ENCODE measurements at regions not wholly inside any gene's neighbourhood (a gene's known extent, or its start where the extent isn't known, plus 50 kb on each side); places are given as distances from the start of the nearest gene placed in this dataset.
"Not testable (repeated sequence)": the region's sequence is repeated elsewhere in the genome, so short reads cannot be mapped to it uniquely, and the experiment has no call there.

DNA sequence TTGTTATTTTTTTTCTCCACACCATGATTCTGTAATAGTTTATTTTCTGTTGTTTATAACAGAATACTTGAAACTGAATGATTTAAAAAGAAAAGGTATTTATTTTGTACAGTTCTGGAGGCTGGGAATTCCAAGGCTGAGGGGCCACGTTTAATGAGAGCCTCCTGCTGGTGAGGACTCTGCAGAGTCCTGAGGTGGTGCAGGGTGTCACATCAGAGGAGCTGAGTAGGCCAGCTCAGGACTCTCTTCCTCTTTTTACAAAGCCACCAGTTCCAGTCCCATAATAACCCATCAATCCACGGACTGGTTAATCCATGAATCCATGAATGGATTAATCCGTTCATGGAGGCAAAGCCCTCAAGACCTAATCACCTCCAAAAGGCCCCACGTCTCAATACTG lies 71.6 kb downstream of the TFAP2A start:
- DNase-seq, result no peak

DNA sequence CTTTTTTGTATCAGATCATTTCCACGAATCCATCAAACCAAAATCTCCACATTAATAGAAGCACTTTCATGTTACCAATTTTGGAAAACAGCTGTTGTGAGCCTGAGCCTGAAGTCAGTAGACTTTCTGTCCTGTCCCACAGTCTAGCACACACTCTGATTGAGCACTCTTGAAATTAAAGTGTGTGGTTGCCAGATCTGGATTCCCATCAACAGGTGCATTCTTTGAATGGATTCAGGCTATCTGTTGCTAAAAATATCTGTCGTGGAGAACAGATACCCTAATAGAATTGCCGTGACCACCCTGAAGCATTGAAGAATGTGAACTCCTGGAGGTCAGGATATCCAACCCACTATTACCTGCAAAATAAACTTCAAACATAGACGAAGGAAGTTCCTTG lies 73.3 kb downstream of the TFAP2A start:
- DNase-seq, result no peak

DNA sequence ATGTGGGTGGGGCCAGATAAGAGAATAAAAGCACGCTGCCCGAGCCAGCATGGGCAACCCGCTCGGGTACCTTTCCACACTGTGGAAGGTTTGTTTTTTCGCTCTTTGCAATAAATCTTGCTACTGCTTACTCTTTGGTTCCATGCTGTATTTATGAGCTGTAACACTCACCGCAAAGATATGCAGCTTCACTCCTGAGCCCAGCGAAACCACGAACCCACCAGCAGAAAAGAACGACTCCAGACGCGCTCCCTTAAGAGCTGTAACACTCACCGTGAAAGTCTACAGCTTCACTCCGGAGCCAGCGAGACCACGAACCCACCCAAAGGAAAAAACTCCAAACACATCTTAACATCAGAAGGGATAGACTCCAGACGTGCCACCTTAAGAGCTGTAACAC lies 76.7 kb downstream of the TFAP2A start:
- no peak for DNase-seq

DNA sequence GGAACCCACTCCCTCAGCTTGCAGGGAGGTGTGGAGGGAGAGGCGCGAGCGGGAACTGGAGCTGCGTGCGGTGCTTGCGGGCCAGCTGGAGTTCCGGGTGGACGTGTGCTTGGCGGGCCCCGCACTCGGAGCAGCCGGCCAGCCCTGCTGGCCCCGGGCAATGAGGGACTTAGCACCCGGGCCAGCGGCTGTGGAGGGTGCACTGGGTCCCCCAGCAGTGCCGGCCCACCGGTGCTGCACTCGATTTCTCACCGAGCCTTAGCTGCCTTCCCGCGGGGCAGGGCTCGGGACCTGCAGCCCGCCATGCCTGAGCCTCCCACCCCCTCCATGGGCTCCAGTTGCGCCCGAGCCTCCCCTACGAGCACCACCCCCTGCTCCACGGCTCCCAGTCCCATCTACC lies 77.5 kb downstream of the TFAP2A start:
- not testable (repeated sequence) for DNase-seq

DNA sequence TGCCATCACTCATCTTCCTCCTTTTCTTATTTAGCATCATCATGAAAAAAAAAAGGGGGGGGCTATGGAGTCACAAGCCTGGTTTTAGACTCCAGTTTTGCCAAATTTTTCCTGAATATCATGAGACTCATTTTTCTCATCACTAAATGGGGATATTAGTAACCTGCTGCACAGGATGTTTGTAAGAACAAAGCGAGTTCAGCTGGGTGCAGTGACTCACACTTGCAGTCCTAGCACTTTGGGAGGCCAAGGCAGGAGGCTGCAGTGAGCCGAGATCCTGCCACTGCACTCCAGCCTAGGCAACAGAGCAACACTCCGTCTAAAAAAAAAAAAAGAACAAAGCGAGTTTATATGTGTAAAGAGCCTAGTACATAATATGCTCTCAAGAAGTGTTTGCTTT lies 82.8 kb downstream of the TFAP2A start:
- DNase-seq, result no peak

DNA sequence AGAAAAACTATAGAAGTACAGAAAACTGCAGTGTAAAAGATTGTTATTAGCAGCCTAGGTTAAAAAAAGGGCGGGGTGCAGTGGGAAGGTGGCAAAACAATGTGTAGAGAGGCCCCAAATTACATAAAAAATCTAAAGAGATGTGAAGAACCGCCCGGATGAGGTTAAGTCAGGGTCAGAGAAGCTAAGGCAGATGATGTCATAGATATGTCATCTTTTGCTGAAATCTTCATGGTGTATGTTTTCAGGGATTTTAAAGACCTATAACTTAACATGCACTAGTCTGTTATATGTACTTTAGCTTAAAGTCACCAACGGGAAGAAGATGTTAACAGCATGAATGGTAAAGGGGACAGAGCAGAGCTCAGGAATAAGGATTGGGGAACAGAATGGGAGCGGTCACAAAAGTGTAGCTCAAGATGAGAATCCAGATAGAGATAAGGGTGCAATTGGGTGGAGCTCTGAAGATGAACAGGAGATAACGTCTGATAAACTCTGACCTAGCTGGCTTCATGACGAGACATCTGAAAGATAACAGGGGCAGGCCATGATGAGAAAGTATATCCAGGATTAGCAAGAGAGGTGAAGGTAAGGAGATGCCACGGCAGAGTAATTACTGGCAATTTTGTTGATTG lies 83.4 kb downstream of the TFAP2A start:
- DNase-seq, result no peak

DNA sequence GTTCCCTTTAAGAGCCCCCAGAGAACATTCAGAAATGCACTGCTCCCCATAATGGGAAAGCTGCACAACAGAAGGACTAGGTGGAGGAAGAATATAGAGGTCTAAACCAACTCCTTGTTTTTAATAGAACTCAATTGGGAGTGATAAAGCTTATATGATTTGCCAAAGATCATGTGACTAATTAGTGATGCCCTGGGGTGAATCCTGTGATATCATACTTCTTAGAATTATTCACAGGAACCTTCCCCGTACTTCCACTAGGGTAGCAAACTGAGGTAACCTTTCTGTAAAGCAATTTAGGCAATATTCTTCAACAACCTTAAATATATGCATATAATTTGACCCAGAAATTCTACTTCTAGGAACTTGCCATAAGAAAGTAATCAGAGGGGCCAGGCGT lies 84.4 kb downstream of the TFAP2A start:
- no peak for DNase-seq

DNA sequence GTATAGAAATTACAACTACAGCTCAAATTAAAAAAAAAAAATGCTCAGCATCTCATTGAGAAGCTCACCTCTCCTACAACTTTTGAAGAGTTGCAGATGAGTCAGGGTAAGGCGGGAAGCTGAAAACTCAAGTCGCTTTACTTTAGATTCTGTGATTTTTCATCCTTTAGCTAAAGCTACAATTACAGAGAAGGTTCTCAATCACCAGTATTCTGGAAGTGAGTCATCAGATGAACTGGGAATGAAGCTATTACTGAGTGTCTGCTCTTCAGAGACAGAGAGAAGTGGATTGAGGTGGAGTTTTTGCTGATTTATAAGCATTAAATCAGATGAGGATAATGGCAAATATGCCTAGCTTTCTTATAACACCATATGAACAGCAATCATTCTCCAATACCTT lies 91.9 kb downstream of the TFAP2A start:
- no peak for DNase-seq

DNA sequence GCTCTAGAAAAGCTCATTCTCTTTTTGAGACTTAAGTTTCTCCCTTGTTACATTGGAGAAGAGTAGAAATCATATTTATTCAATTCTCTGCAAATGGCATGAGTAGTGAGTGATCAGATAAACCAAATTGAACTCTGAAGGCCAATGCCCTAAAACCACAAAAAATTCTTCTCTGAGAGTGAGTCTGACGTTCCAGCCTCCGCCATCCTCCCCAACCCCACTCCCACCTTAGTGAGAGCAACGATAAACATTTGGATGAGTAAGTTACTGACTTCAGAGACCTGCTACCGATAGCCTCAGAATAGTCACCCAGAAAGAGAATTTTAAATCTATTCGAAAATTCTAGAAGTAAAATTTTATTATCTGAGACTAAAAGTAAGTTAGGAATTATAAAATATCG lies 94.6 kb downstream of the TFAP2A start:
- DNase-seq, result no peak

DNA sequence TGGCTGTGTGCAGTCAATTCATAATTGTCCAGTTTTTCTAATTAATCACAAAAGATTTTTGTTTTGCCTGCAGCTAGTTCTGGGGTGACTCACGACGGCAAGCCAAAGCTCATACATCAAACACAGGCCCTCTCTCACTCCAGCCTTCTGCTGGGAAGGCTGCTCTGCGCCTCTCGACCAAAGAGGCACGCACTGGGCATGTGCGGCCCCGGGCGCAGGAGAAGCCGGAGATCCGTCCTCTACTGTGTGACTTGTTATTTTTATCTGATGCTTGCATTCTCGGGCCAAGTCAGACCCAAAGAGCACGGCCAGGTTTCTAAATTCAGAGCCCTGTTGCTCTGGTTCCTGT lies 98.5 kb downstream of the TFAP2A start:
- no peak for DNase-seq

DNA sequence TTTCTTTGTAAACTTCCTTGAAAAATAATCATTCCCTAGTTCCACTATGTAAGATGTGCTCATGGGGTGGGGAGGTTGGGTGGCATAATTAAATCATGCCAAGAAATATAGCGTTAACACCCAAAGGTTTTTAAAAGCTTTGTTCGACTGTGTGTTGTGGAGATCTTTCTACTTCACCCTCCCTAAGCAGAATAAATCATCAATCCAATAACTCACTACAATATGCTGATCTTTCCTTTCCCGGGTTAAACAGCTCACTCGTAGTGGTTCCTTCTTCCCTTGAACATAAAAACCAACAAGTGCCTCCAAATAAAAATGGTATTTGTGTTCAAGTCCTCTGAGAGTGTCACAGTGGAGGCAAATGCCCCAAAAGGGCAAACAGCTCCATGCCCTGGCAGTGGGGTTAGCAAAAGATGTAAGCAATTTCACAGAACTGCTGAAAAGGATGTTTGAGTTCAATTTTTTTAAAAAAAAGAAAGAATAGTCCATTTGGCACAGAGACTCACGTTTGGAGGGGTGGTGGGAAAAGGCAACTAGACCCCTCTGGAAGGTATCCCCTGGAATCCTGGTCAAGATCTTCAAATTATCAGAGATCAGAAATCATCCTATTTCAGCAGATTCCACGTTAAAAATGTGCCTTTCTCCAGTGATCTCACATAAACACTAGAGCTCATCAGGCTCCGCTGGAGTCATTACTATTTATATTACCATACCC lies 99.1 kb downstream of the TFAP2A start:
- no peak for DNase-seq

DNA sequence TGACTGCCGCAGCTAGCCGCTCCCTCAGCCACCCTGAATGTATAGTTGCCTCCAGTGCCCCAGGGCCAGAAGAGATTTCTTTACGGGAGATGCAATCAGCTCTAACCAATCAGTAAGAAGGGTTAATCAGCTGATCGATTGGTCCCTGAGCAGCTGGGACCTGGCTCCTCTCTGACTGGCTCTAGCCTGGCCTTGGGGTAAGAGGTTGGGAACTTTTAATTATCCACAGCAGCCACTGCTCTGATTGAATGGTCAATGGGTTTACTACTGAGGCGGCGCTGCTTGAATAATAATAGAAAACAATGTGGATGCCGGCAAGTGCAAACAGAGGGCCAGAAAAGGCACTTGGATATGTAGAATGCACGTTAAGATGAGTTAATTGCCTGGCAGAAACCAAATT lies 99.8 kb downstream of the TFAP2A start:
- DNase-seq, result no peak

DNA sequence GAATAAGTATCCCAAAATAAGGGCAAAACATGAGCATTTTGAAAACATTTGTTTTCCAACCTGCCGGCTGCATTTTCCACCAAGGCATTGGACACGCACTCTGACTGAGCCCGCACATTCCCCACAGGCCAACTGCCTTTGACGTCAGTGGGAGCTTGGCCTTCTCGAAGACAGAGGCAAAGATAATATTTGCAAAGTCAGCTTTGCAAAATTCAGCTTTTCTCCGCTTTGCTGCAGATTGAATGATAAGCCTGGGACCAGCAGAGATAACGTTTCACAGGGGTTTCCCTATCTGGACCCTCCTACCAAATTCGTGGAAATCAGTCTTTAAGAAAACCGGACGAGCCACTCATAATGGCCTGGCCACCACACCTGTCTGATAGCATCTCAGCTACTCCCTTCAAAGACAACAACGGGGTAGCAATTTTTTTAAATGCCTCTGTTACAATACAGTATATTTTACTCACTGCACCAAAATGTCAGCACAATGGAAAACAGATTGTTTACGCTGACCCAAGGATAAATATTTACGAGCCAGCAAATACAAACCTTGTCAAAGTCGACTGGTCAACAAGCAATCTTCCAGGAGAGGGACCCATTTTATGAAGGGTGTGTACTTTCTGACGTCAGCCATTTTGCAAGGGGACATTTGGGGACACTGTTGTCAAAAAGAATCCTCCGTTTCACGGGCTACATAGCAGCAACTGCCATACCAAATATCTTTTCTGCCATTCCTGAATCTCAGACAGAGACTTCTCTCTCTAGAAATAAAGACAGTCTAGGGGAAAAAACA lies 100.5 kb downstream of the TFAP2A start:
- DNase-seq, result no peak

DNA sequence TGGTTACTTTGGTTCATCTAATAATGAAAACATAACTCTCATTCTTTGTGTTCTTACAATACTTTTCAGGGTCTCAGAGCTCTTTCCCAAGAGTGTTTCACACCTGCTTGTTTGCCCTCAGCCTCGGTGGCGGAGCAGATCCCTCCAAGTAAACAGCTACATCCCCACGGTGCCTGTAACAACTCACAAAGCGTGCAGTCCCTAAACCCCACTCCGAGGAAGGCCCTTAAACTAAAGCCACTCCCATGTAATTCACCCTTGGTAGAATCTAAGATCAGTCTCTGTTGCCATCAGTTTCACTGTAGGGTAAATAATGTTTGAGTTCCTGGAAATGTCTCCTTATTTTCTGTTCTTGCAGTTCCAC lies 101.1 kb downstream of the TFAP2A start:
- DNase-seq, result no peak

DNA sequence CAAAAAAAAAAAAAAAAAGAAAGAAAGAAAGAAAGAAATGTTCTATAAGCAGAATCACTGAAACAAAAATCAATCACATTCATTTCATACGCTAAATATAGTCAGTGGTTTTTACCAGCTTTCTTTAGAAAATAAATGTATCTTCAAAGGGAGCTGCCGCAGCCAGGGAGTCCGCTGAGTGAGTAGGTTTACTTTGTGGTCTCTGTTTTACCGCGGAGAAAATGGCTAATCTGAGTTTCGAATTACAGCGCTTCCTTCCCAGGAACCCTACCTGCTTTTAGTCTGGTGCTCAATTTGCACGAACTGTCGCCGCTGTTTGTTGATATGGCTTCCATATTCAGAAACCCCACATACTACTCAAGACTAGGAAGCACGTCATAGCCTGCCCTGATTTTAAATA lies 102.4 kb downstream of the TFAP2A start:
- DNase-seq, result no peak

DNA sequence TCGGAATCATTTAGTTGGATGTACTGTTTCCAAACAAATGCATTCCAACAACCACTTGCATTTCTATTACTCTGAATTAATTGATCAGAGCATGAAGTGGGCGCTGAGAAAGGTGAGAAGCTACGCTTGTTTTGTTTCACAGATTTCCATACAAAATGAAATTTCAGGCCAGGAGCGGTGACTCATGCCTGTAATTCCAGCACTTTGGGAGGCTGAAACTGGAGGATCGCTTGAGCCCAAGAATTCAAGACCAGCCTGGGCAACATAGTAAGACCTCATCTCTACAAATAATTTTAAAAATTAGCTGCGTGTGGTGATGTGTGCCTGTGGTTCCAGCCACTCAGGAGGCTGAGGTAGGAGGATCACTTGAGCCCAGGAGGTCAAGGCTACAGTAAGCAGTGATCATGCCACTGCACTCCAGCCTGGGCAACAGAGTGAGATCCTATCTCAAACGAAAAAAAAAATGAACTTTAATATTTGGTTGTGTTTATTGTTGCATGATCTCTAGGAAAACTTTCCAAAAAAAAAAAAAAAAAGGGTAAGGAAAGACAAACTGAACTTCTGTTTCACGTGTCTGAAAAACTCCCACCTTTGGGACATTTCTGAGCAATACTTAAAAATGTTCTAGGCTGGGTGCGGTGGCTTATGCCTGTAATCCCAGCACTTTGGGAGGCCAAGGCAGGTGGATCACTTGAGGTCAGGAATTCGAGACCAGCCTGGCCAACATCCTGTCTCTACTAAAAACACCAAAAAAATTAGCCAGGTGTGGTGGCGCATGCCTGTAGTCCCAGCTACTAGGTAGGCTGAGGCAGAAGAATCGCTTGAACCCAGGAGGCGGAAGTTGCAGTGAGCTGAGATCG lies 103.1 kb downstream of the TFAP2A start:
- DNase-seq, result not testable (repeated sequence)

DNA sequence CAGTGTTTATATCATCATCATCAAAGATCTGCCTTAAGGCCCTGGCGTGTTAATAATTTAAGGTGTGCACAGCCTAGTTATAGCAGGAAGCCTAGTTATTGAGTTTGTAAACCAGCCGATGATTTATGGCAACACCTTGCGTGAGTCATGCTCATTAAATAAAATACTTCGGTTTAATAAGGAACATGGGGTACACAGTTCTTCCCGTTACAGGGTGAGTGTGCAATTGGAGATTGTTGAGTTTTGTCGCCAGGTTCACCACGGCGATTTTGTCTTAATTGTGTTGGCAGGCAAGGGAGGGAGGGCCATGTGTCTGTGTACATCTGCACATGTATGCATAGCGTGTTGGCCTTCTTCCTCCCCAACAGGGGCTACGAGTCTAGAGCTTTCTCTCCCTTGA lies 104.0 kb downstream of the TFAP2A start:
- DNase-seq, result no peak

DNA sequence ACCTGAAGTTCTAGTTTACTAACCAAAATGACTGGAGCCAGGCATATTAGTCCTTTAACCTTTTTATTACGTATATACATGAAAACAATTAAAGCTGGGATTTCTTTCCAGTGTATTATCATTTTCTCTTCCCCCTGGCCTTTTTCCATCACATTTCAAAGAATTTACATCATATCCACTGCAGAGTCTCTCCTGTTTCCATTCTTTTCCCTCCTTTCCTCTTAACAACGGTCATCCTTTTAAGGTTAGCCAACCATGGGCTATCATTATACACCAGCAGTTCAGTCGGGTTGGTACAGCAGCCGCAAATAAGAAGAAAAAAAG lies 104.6 kb downstream of the TFAP2A start:
- no peak for DNase-seq

DNA sequence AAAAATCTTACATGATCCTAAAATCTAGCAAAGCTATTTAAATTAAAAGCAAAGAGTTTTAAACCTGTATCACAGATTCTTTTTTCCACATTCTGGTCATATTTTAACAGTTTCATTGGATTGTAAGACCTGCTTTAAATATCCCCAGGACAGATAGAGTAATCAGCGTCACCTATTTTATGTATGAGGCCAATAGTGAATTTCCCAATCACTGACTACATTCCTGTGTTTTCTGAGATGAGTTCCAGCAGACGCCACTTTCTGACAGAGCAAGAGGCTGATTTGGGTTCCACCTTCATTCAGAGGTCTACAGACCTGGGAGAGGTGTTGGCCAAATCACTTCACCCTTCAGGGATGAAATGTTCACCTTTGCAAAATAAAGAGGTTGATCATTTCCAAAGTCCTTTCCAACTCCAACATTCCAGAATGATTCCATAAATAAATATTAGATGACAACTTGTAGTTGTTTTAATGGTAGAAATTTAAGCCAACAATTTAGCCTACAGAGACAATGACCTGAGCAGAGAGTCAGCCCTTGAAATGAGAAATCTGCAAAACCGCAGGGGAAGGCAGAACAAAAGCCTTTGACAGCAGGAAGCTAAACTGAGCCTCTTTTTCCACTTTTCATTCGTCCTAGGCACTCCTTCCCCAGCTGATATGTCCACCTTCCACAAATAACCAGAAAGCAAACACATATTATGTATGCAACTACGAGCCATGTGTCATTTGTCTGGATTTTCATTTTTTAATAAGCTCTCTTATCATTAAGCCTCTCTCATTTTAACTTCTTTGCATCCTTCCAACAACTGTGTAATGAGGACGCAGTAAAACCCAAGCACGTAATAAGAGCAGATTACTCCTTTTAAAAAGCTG lies 105.2 kb downstream of the TFAP2A start:
- no peak for DNase-seq

DNA sequence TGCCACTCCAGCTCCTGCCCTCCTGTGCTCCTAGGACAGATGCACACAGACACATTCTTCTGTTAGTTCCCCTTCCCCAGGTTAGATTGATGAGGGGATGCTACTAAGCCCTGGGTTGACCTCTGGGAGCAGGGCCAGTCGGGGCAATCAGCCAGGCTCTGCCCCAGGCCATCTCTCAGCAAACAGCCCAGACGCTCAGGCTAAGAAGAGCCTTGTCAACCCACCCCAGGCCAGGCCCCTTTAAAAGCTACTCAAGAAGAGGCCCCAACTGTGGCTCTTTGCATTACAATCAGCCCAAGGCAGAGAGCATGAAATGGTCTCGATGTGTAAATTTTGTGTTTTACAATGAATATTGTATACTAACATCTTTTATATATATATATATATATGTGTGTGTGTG lies 107.4 kb downstream of the TFAP2A start:
- DNase-seq, result no peak

DNA sequence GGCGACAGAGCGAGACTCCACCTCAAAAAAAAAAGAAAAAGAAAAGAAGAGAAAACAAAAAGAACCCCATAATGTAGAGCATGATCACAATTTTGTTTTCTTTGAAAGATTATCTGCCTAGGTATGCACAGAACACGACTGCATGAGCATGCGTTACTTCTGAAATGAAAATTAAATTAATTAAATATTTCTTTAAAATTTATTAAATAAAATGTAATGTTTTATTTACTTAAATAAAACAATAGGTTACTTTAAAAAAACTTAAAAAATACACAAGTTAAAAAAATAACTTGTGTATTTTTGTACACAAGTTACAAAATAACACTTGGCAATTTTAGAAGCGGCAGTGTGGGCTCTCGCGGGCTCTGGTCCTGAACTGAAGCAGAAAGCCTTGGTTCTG lies 107.8 kb downstream of the TFAP2A start:
- DNase-seq, result no peak

DNA sequence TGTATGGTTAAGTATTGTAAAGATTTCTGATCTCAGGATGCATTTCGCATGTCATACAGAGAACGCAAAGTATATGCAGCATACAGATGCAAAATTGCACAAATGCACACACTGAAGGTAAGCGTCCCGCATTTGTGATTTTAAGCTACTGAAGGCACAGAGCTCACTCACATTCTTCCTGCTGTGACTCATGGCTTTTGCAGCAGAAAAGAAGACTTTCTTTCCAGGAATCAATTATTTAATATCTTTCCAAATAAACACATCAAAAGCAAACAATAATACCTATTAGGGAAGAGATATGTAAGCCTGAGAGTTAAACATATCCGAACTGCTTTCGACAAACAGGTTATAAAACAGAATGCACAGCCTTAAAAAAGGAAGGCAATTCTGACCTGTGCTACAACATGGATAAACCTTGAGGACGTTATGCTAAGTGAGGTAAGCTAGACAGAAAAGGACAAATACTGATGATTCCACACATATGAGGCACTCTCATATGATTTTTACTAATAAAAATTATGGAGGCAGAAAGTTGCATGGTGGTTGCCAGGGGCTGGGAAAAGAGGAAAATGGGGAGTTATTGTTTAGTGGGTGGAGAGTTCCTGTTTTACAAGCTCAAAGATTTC lies 109.0 kb downstream of the TFAP2A start:
- no peak for DNase-seq
